Mammary epithelial cell (primary cell): ENCODE measurements at regions not wholly inside any gene's neighbourhood (a gene's known extent, or its start where the extent isn't known, plus 50 kb on each side); places are given as distances from the start of the nearest gene placed in this dataset.

Source experiments
- EZH2 ChIP-seq: IDR thresholded peaks from 2 replicates; pipeline ENCODE4 v1.6.1; 2012; ENCODE audit warnings: low read length, inconsistent platforms, borderline replicate concordance
- TF ChIP-seq, protein P1 (sequence below), 2 donors: IDR thresholded peaks in 1 of 2; conservative IDR thresholded peaks in 1 of 2; 2 replicates each; pipeline ENCODE4 v1.5.1; 2011 to 2012; ENCODE audit warnings: inconsistent platforms in 2 of 2, low read length in 2 of 2, mild to moderate bottlenecking in 2 of 2, control low read depth in 1 of 2, low read depth in 1 of 2; ENCODE audit not compliant: insufficient read depth in 1 of 2; ENCODE audit errors: extremely low read depth in 1 of 2

DNA sequence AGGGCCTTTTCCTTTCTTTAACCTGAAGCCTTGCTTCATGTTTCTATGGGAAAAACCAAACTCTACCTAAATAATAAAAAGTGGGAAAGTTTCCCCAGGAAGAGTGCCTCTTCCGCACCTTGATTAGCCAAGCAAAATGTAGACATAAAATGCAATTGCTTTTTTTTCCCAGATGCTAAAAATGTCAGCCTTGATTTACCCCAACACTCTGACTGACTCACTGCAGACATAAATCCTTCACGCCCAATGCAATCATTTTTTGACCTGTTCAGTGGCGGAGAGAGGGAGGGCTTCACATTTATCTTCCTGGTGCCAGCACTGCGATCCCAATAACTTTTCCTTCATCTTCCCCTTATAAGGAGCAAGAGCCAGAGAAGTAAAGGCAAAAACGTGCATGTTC lies 261.5 kb downstream of the SEC16B start:
- TF ChIP-seq, protein P1, sequence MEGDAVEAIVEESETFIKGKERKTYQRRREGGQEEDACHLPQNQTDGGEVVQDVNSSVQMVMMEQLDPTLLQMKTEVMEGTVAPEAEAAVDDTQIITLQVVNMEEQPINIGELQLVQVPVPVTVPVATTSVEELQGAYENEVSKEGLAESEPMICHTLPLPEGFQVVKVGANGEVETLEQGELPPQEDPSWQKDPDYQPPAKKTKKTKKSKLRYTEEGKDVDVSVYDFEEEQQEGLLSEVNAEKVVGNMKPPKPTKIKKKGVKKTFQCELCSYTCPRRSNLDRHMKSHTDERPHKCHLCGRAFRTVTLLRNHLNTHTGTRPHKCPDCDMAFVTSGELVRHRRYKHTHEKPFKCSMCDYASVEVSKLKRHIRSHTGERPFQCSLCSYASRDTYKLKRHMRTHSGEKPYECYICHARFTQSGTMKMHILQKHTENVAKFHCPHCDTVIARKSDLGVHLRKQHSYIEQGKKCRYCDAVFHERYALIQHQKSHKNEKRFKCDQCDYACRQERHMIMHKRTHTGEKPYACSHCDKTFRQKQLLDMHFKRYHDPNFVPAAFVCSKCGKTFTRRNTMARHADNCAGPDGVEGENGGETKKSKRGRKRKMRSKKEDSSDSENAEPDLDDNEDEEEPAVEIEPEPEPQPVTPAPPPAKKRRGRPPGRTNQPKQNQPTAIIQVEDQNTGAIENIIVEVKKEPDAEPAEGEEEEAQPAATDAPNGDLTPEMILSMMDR (conservative IDR thresholded peaks at IDR 0.05 in 1 of 2, IDR thresholded peaks at IDR 0.05 in 1 of 2; ENCODE audit: extremely low read depth in 1 of 2, insufficient read depth in 1 of 2, low read depth in 1 of 2, low read length in 2 of 2): no peak
- no peak for TF ChIP-seq EZH2
